NCI-H1105 (cell line): ENCODE measurements at regions not wholly inside any gene's neighbourhood (a gene's known extent, or its start where the extent isn't known, plus 50 kb on each side); places are given as distances from the start of the nearest gene placed in this dataset.

Experiments used
- DNase-seq: peaks from one replicate; lab custom pipeline; 2025; lab: John Stamatoyannopoulos, UW

DNA sequence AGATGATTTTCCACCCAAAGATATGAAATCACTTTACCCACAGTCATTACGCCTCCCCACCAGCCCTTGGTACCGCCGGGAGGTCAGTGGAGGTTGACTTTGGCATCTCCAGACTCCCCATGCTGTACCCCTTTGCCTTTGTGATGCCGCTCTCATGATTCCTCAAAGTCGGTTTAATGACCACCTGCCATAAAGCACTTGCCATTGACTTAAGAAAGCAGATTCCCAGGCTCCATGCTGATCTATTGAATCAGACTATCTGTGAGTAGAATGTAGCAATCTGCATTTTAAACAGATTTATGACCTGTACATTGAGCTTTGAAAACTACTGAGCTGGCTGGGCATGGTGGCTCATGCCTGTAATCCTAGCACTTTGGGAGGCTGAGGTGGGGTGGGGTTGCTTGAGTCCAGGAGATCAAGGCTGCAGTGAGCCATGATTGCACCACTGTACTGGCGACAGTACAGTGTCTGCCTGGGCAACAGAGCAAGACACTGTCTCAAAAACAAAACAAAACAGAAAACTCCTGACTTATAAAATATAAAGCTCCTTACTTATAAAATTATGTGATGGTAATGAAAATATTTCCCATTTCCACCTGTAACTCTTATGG lies 235.2 kb downstream of the KLF5 start:
- DNase-seq, result no peak

DNA sequence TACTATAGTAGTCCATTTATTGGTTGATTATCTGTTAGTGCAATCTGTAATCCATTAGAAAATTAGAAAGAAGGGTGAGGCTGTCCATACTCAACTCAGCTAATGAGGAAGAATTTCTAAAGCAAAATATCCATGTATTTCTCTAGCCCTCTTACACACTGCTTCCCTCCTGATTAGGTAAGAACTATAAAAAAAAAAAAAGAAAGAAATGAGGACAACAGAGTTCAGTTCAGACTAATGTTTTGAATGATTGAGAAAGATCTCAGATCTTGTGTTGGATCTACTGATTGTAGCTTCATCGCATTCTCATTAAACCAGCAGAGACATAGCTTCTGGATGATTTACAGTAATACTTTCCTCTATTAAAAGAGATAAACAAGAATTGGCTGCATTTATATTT lies 233.3 kb downstream of the KLF5 start:
- DNase-seq, result no peak

DNA sequence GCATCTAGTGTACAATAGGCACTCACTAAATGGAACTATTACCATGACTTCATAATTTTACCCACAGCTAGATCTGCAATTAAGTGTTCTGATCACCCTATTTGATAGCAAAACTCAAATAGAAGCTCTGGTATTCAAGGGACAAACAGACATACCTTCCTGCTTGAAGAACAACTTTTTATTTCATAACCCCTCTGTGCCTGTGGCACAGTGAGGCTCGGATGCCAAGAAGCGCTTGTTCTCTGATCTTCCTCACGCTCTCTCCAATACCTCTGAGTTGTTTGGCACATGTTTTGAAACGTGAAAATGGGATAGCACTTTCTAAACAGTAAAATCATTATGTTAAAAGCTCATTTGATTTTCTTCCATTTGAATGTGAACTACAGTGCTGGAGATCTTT lies 232.0 kb downstream of the KLF5 start:
- no peak for DNase-seq

DNA sequence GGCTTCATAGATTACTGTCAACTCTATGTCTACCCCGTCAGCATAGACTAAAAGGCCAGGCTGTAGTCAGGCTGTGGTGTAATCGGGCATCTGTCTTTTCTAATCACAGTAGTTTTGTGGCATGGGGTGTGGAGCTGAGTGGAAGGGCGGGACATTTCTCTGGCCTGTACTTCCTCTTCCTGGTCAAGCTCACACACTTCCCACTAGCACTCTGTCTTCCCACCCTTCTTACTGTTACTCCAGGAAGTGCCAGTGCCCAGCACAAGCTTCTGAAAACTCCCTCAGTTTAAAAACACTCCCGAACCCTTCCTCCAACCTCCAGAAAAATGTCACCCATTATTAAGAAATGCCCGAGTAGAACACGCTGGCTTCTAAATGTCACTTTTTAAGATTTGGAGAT lies 229.8 kb downstream of the KLF5 start:
- no peak for DNase-seq

DNA sequence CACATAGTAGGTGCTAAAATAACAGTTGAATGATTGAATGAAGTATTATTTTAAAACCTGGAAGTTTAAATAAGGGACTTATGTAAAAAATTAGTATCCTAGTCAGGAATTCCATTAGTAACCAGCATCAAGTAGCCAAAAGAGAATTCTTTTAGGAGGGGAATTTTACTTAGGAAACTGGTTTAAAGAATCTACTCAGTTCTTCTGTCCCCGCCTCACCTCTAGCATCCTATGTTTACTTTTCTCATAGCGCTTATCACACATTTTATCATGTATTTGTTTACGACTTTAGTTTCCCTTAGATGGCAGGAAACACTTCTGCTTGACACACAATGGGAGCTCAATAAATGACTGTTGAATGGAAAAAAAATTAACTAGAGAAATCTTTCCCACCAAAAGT lies 229.0 kb downstream of the KLF5 start:
- no peak for DNase-seq

DNA sequence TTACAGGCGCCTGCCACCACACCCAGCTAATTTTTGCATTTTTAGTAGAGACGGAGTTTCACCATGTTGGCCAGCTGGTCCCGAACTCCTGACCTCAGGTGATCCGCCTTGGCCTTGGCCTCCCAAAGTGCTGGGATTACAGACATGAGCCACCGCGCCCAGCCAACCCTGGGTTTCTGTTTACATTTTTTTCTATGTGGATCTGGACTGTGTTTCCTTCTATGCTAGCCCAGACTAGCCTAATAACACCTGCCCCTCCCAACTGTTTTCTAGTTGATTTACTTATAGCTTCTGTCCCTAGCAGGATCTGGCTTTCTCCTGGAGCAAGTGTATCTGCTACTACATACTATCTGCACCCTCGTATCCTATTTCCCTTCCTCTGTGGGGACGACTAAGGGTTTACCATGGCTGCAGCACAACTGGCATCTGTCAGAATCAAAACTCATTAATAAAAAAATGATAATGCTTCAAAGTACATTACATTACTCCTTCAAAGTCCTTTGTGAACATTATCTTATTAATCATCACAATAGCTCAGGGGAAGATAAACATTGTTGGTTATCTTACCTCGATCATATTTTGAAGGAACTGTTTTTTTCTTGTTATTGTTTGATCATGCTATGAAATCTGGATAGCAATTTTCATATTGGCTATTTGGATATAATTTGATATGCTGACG lies 228.3 kb downstream of the KLF5 start:
- DNase-seq, result no peak

DNA sequence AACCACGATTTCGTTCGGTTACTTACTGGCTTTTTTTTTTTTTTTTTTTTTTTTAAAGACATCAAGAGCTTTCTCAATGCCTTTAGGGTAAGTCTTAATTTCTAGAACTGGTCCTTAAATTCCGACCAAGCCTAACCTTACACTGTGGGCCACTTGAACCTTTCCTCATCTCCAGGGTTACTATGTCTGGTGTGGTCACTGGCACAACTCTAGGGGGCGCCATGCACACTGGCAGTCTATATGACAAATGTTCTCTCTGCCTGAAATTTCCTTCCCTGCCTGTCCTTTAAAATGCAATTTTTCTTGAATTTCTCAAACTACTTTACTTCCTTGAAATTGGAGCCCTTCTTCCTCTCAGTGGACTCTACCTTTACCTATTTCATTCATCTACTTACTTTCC lies 227.4 kb downstream of the KLF5 start:
- DNase-seq, result no peak

DNA sequence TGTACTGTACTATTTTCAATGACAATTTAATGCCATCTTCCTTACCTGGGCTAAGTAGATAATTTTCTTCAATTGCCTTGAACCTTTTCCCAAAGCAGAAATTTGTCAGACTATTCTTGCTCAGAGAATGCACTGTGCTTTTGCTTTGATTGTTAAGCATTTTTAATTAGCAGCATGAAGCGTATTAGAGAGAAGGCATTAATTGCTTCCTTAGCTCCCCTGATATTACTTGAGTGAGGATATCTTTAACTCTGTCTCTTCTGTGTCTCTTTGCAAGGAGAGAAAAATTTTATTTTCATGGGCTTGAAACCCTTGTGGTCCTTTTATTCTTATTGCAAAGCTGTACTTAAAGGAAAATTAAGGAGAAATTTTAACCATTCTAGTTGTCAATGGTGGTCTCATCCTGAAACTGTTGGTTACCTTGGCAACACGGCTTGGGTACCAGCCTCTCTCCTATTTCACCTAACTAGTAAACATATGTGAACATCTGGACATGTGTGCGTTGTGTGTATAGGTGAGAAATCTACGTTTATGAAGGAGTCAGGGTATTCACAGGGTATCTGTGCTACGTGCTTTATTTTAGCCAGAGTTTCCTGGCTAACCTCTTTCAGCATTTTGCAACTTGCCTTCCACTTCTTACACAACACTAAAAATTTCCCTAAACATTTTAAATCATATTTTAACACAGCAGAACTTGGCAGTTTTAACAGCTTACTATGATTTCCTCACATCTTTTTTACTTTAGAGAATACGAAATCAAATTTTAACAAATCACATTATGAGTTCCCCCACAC lies 225.5 kb downstream of the KLF5 start:
- DNase-seq, result no peak

DNA sequence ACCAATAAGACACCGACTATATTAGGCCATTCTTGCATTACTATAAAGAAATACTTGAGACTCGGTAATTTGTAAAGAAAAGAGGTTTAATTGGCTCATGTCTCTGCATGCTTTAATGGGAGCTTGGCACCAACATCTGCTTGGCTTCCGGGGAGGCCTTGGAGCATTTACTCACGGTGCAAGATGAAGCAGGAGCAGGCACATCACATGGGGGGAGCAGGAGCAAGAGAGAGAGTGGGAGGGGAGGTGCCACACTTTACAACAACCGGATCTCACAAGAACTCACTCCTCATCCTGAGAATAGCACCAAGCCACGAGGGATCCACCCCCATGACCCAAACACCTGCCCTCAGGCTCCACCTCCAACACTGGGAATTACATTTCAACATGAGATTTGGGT lies 224.8 kb downstream of the KLF5 start:
- DNase-seq, result no peak

DNA sequence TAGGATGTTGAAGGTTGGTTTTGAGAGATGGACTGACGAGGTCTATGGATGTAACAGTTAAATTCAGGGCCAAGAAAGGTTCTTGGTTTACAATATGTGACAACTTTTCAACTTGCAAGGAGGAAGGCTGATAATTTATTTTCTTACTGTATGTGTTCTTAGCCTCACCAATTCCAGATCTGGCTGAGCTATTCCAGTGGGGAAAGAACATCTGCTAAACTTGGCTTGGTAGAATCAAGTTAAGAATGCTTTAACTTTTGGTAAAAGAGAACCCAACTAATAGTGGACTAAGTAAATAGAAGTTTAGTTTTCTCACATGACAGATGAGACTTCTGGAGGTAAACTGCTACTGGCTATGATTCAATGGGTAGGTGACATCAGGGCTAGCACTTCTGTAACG lies 222.9 kb downstream of the KLF5 start:
- DNase-seq, result no peak

DNA sequence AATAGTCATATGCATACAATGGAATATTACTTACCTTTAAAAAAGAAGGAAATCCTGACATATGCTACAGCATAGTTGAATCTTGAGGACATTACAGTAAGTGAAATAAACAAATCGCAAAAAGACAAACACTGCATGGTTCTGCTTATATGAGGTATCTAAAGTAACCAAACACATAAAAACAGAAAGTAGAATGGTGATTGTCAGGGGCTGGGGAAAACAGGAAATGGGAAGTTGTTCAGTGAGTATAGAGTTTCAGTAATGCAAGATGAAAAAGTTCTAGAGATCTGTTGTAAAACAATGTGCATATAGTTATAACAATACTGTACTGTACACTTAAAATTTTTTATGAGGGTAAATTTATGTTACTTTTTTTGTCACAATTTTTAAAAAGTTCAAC lies 219.4 kb downstream of the KLF5 start:
- no peak for DNase-seq

DNA sequence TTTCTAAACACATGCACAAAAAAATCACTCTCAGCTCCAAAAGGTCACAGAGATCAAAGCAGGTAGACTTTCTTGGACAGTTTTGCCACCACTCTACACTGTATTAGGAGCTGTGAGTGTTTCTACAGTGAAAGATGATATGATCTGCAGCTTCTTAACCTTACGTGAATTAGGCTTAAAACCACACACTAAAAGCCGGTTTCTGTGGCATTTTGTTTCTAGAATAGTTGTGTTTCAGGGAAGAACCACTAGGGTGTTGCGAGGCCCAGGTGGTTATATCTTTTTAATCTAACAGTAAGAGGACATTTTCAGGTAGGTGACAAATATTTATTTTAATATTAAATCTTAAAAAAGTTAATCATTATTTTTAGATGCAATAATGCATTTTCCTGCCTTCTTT lies 216.4 kb downstream of the KLF5 start:
- no peak for DNase-seq

DNA sequence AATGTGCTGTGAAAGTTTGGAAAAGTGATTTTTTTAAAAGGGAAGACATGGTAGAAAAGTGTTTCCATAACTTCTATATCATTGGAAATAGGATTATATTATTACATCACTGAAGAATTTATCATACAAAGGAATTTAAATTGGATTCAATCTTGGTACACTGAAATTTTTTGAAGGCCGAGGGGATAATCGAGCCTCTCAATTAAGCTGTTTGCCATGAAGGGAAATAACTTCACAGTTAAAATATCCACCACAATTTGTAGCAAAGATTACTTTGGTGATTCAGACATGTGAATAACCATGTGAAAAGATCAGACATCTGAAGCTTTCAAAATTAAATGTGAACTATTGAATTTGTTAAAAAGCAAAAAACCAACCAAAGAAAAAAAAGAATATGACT lies 215.3 kb downstream of the KLF5 start:
- no peak for DNase-seq

DNA sequence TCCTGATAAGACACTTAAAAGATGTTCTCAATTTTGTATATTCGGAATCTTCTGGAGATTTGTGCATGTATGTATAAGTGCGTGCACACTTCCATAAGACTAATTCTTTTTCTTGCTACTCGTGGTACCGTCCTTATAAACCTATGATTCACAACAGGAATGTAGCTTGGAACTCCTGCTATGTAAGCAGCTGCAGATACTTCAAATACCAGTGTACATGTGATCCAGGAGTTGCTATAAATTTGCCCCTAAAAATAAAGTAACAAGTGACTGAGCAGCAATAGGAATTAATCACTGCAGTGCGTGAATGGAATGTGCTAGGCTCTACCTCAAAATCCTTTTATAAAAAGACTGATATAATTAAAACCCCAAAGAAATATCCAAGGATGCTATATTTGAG lies 214.9 kb downstream of the KLF5 start:
- no peak for DNase-seq

DNA sequence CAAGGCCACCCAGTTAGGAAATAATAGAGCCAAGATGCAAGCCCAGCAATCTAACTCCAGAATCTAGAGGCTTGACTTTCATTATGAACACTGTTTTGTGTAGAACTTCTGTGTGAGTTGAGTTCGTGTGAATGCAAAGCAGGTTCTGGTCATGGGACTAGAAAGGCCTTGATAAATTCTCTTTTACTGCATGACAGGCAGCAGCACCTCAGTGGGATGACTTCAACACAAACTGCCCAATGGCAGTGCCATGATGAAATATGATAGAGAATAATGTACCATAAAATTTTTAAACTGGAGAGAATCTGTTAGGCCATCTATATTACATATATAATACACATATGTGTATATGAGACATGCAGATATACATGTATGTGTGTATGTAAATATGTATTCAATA lies 214.5 kb downstream of the KLF5 start:
- no peak for DNase-seq

DNA sequence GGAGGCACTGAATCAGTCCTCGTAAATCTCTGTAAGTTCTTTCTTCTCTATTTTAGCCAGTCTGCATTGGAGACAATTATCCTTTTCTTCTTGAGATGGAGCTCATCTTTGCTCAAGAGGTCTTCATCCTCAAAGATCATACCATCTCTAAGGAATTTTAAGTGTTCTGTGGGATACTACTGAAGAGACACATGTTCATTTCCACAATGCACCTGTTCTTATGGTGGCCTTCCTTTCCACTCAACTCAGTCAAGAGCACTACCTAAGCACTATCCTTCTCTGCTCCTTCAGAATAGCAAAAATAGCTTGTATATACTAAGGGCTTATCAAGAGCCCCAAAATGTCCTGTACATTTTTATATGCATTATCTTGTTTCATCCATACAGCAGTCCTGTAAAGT lies 214.0 kb downstream of the KLF5 start:
- no peak for DNase-seq

DNA sequence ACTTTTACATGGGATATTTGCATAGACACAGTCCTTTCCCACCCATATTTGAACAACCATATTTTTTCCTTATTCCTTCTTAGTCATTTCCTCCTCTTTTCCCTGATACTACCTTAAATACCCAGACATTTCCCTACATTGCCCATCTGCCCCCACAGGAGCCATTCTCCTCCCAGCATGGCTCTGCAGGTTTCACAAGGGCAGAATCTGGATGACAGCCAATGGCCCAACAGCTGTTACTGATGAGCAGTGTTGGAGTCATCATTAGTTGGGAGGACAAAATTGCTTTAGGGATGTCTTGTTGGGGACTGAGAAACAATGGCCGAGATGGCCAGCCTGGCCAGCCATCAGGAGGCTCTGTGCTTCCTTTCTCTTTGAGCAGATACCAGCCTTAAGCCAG lies 209.5 kb downstream of the KLF5 start:
- DNase-seq, result no peak

DNA sequence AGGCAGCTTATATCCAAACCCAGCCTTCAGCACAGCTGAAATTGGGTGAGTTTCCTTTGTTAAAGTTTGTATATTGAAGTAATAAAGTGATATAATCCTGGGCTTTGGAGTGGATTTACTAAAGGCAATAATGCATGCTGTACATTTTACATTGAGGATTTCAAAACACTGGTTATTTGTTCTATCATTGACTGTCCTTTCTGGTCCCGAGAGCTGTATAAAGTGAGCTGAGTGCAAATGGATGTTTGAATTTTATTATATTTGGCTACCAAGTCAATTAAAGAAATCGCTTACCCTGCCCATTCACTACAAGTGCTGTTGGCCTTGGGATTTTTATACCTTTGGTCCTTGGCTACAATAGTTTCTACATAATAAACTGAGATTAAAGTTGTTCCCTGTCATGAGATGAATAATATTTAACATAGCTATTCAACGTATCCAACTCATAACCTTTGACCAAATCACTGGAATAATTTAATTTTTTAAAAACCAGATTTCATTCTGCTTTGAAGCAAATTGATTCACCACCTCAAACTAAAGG lies 207.9 kb downstream of the KLF5 start:
- no peak for DNase-seq

DNA sequence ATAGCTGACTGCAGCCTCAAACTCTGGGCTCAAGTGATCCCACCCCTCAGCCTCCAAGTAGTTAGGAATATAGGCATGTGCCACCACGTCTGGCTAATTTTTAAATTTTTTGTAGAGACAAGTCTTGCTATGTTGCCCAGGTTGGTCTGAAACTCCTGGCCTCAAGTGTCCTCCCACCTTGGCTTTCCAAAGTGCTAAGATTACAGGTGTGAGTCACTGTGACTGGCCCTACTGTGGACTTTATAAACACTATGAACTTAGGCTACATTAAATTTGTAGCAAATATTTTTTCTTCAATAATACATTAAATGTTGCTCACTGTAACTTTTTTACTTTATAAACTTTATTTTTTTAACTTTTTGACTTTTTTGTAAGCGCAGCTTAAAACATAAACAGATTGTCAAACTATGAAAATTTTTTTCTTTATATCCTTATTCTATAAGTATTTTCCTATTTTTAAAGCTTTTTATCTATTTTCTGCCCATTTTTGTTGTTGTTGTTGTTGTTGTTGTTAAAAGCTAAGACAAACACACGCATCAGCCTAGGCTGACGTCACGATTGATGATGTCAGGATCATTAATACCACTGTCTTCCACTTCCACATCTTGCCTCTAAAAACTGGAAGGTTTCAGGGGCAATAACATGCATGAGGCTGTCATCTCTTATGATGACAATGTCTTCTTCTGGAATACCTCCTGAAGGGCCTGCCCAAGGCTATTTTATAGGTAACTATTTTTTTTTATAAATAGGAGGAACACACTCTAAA lies 204.2 kb downstream of the KLF5 start:
- no peak for DNase-seq

DNA sequence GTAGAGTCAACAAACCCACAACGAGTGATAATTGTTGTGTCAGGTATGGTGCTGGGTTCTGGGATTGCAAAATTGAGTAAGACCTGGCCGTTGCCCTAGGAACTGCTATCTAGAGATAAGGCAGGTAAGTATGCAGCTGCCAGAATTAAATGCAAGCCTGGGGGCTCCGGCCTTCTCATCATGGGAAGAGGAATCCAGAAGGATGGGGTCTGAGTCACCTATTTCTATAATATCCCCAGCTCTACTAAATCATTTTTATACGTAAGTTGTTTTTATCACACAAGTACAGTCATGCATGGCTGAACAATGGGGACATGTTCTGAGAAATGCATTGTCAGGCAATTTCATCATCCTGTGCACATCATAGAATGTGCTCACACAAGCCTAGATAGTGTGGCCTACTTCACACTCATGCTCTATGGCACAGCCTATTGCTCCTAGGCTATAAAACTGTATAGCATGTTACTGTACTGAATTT lies 203.0 kb downstream of the KLF5 start:
- DNase-seq, result no peak

DNA sequence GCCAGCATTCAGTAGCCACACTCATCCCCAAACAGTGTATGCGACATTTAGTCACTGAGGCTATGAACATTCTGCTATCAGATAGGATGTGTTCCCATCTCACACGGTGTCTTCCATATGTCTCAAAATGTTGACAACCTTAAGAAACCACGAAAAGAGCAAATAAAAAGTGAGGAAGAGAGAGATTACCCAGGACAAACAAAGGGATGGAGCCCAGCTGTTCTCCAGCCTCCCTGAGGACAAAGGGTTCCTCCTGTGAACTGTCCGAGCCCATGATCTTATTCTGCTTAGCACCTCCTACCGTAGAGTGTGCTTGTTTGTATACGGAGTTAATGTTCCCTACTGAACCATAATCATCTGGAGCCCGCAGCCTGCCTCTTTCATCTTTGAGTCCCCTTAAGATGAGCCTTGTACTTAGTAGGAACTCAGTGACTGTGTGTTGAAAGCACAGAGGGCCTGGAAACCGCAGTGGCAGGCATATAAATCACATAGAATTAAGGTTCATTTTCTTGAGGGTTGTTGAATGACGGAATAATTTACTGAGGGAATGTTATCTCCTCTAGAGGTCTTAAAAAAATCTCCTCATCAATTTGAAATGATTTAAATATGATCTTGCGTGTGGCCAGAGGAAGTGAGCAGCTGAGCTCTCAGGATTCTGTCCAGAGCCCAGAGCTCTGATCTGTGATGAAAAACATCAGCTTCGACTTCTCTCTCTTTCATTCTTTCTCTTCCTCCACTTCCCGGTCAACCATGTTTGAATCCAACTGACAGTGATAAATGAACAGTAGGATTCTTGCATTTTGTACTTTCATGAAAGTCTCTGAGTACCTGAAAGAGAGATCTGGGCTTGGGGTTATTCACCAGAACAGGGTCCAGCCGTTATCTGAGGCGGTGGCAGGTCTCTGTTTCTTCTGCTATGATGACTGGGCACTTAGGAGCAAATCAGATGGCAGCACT lies 200.5 kb downstream of the KLF5 start:
- DNase-seq, result no peak
